GM18511 (cell line): ENCODE measurements at regions not wholly inside any gene's neighbourhood (a gene's known extent, or its start where the extent isn't known, plus 50 kb on each side); places are given as distances from the start of the nearest gene placed in this dataset.
"Not testable (repeated sequence)": the region's sequence is repeated elsewhere in the genome, so short reads cannot be mapped to it uniquely, and the experiment has no call there.

Experiments used
- ATAC-seq: cut with Tn5 transposase; IDR thresholded peaks from one replicate; pipeline ENCODE4 v1.9.1; 2021; ENCODE audit warnings: mild to moderate bottlenecking, moderate library complexity; ENCODE audit not compliant: unreplicated experiment

DNA sequence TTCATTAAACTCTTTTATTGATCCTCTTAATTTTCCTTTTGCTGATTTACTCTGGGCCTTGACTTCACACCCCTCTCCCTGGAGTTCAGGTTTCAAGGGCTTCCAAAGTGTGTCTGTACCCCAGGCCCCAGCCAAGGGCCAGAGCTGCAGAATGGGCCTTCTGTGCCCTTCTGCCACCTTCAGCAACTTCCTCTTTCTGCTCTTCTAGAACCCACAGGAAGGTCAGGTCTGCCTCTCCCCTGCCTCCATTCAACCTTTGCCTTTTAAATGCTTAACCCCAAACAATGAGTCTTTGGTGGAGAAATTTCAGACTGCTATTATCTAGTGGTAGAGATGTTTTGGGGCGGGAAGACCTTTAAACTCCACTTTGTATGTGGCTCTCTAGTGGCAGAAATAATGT lies 63.1 kb downstream of the TSN start:
- no peak for ATAC-seq

- peak; percentile 33 for ATAC-seq
Measured at GRCh38 chr2:121819846-121820245, 64.4 kb downstream of the TSN start.

- ATAC-seq: no peak
Measured at GRCh38 chr2:121821476-121822158, 66.2 kb downstream of the TSN start.

GRCh38 chr2:121824264-121824663 lies 68.8 kb downstream of the TSN start:
- no peak for ATAC-seq

- no peak for ATAC-seq
Measured at GRCh38 chr2:121825003-121825950, 69.8 kb downstream of the TSN start.

DNA sequence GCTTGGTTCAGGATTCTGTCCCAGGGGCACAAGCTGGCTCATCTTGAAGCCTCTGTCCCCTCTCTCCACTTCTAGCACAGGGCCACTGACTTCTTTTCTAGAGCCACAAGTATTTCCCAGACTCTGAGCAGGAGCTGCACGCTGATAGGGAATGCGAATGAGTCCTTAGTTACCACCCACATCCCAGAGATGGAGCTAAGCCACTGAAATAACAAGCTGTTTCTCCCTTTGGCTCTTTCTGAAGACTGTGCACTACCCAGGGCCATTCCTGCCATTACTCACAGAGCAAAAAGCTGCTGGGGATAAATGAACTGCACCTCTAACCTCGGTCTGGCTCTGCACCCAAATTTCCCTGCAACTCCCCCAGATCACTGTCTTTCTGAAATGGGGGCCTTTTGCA lies 70.6 kb downstream of the TSN start:
- no peak for ATAC-seq

- ATAC-seq: no peak
Measured at GRCh38 chr2:121828281-121828731, 72.9 kb downstream of the TSN start.

GRCh38 chr2:121830809-121831208 lies 75.4 kb downstream of the TSN start:
- no peak for ATAC-seq

DNA sequence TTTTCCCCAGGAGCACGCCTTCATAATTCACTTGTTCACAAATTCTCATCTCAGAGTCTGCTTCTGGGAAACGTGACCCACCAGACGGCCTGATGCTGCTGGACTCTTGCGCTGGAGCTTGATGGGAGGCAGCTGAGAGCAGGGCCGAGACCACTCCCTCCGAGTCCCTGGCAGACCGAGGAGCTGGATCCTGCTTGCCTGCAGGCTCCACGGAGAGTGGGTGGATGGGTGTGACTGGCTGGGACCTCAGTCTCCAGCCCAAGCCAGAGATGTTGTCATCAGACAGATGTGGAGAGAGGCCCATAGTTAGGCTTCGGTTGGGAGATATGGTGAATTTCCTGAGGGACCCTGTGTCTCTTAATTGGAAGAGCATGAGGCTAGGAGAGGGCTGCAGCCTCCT lies 76.4 kb downstream of the TSN start:
- no peak for ATAC-seq

DNA sequence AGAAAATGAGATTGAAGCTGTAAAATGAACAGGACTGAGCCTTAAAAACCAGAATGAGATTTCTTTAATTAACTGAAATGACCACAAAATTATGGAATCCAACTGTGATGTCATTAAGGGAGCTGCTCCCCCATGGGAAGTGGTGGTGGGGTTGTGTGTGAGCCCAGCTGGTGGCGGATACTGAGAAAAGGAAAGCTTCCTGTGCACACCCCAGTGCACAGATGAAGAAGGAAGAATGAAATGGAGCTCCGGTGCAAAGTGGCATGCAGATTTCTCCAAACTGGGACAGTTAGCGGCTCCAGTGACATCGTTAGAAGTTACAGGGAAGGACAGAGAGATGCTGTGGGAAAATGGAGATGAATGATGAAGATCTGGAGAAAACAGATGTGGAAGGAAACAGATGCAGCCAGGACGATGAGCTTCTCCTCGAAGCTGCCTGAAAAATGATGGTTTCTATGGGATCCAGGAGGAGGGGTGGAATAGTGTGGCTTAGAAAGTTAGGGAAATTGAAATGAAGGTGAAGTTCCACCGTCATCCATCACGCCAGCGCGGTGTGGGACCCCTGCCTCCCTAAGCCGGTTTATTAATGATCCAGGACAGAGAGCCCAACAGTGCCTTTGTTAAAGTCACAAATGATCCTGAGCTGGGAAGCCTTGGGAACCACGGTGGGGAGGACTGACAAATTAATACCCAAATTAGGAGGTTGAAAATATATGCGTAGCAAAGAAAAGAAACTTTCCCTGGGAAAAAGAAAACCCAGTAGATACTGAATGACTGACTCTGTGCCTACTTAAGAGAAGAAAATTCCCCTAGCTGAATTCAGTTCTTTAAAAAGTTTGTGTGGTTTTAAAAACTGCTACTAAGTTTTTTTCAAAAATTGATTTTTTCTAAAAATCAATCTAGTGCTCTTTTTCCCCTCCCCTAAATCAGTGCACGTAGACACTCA lies 77.2 kb downstream of the TSN start:
- no peak for ATAC-seq

GRCh38 chr2:121833358-121833723 lies 77.9 kb downstream of the TSN start:
- no peak for ATAC-seq

GRCh38 chr2:121836611-121837010 lies 81.2 kb downstream of the TSN start:
- ATAC-seq: no peak

DNA sequence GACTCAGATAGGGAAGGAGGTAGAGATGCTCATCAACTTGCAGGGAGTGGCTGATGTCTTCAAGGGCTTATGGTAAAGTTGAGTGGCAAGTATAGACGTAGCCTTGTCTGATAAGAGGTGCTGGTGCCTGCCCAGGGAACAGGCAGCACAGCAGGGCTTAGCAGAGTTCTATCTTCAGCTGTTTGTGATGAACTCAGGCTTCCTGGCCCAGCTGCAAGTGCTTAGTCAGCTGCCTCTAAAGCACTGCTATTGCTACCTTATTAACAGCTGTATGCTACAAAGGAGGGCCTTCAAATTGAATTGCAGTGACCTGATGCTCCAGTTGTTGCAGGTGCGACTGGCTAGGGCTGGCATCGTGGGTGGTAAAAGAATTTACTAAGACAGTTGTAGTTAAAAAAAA lies 82.1 kb downstream of the TSN start:
- no peak for ATAC-seq

DNA sequence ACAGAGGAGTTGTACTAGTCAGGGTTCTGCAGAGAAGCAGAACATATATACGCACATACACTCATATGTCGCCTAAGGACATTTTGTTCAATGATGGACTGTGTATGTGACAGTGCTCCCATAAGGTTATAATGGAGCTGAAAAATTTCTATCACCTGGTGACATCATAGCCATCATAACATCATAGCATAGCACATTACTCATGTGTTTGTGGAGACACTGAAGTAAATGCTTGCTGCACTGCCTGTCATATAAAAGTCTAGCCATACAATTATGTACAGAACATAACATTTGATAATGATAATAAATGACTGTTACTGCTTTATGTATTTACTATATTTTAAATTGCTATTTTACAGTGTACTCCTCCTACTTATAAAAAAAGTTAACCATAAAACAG lies 83.1 kb downstream of the TSN start:
- ATAC-seq: no peak

- no peak for ATAC-seq
Measured at GRCh38 chr2:121839584-121839983, 84.1 kb downstream of the TSN start.

- ATAC-seq: no peak
Measured at GRCh38 chr2:121849236-121849635, 93.8 kb downstream of the TSN start.

- ATAC-seq: not testable (repeated sequence)
Measured at GRCh38 chr2:121853149-121853548, 97.7 kb downstream of the TSN start.

DNA sequence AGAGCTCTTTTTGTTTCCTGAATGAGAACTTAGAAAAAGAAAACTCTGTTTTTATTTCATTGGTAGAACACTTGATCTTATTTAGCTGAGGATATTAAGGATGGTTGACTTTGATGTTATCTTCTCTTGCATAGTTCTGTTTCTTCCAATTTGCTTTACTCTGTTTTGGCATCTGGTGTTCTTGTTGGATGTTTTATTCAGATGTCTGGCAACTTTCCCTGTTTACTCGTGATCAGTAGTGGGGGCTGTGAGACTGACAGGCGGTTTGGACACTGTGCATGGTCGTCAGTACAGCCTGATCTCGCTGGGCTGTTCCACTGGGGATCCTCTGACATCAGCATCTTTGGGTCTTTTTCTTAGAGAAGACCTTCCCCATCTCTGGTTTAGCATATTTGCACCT lies 100.1 kb downstream of the TSN start:
- no peak for ATAC-seq

- no peak for ATAC-seq
Measured at GRCh38 chr2:121856360-121856759, 100.9 kb downstream of the TSN start.

GRCh38 chr2:121858369-121858768 lies 102.9 kb downstream of the TSN start:
- ATAC-seq: no peak

- ATAC-seq: no peak
Measured at GRCh38 chr2:121858847-121859246, 103.4 kb downstream of the TSN start.
